Trophoblast cell (in vitro differentiated cells and primary cell): ENCODE measurements at regions not wholly inside any gene's neighbourhood (a gene's known extent, or its start where the extent isn't known, plus 50 kb on each side); places are given as distances from the start of the nearest gene placed in this dataset.

Experiments
- DNase-seq, 2 donors: peaks; one replicate each; pipeline ENCODE4 v3.0.0-alpha.2; 2016
- H2AFZ ChIP-seq: 2 replicates; pipeline ENCODE4 v1.6.1; 2013; ENCODE audit warnings: low read length, moderate library complexity, mild to moderate bottlenecking; ENCODE audit not compliant: insufficient read depth, poor library complexity
- H2AK5ac ChIP-seq: 2 replicates; pipeline ENCODE4 v1.6.1; 2013; ENCODE audit warnings: mild to moderate bottlenecking, low read length
- H2BK120ac ChIP-seq: 2 replicates; pipeline ENCODE4 v1.6.1; 2013; ENCODE audit warnings: low read length, mild to moderate bottlenecking, moderate library complexity; ENCODE audit not compliant: insufficient read depth, poor library complexity
- H2BK12ac ChIP-seq: 2 replicates; pipeline ENCODE4 v1.6.1; 2013; ENCODE audit warnings: mild to moderate bottlenecking, low read length, moderate library complexity
- H2BK5ac ChIP-seq: 2 replicates; pipeline ENCODE4 v1.6.1; 2013; ENCODE audit warnings: low read length, low read depth, moderate library complexity, mild to moderate bottlenecking; ENCODE audit not compliant: poor library complexity
- H3K14ac ChIP-seq: 2 replicates; pipeline ENCODE4 v1.6.1; 2013; ENCODE audit warnings: mild to moderate bottlenecking, low read length
- H3K18ac ChIP-seq: 2 replicates; pipeline ENCODE4 v1.6.1; 2013; ENCODE audit warnings: mild to moderate bottlenecking, low read length
- H3K23ac ChIP-seq: 2 replicates; pipeline ENCODE4 v1.6.1; 2013; ENCODE audit warnings: low read length
- H3K27ac ChIP-seq: 2 replicates; pipeline ENCODE4 v1.5.1; 2013; ENCODE audit warnings: low read depth, mild to moderate bottlenecking, inconsistent platforms, low read length, moderate library complexity
- H3K27me3 ChIP-seq: 2 replicates; pipeline ENCODE4 v1.6.1; 2013; ENCODE audit warnings: inconsistent platforms, mild to moderate bottlenecking, low read length, moderate library complexity; ENCODE audit not compliant: insufficient read depth
- H3K36me3 ChIP-seq, 2 experiments: 1 replicate in 1 of 2; 2 replicates in 1 of 2; pipeline ENCODE4 v1.6.1; 2013; ENCODE audit warnings: low read length in 2 of 2, mild to moderate bottlenecking in 2 of 2, moderate library complexity in 1 of 2; ENCODE audit not compliant: insufficient read depth in 2 of 2, control insufficient read depth in 1 of 2
- H3K4ac ChIP-seq: 2 replicates; pipeline ENCODE4 v1.6.1; 2013; ENCODE audit warnings: low read depth, mild to moderate bottlenecking, low read length, moderate library complexity
- H3K4me1 ChIP-seq, 2 experiments: 1 replicate in 1 of 2; 2 replicates in 1 of 2; pipeline ENCODE4 v1.6.1; 2013; ENCODE audit warnings: low read length in 2 of 2, mild to moderate bottlenecking in 2 of 2, moderate library complexity in 1 of 2; ENCODE audit not compliant: insufficient read depth in 2 of 2, control insufficient read depth in 1 of 2
- H3K4me2 ChIP-seq: 2 replicates; pipeline ENCODE4 v1.6.1; 2013; ENCODE audit warnings: inconsistent platforms, mild to moderate bottlenecking, low read length, moderate library complexity
- H3K4me3 ChIP-seq: 2 replicates; pipeline ENCODE4 v1.5.1; 2013; ENCODE audit warnings: mild to moderate bottlenecking, low read depth, low read length, inconsistent platforms
- H3K79me1 ChIP-seq: one replicate; pipeline ENCODE4 v1.6.1; 2013; ENCODE audit warnings: low read length
- H3K79me2 ChIP-seq: 2 replicates; pipeline ENCODE4 v1.6.1; 2013; ENCODE audit warnings: low read length, mild to moderate bottlenecking; ENCODE audit not compliant: control insufficient read depth, insufficient read depth, poor library complexity
- H3K9ac ChIP-seq: 2 replicates; pipeline ENCODE4 v1.6.1; 2013; ENCODE audit warnings: mild to moderate bottlenecking, low read length
- H3K9me3 ChIP-seq: 2 replicates; pipeline ENCODE4 v1.6.1; 2013; ENCODE audit warnings: low read depth, mild to moderate bottlenecking, control low read depth, inconsistent platforms, low read length; ENCODE audit not compliant: insufficient read depth
- H4K12ac ChIP-seq: 2 replicates; pipeline ENCODE4 v1.6.1; 2013; ENCODE audit warnings: low read depth, mild to moderate bottlenecking, low read length, moderate library complexity
- H4K8ac ChIP-seq: 2 replicates; pipeline ENCODE4 v1.6.1; 2013; ENCODE audit warnings: low read depth, mild to moderate bottlenecking, low read length, moderate library complexity
- H4K91ac ChIP-seq: one replicate; pipeline ENCODE4 v1.6.1; 2013; ENCODE audit warnings: low read depth, mild to moderate bottlenecking, low read length, moderate library complexity
- WGBS: extraction: QIAGEN DNeasy Blood & Tissue Kit; methylation state at CpG from one replicate; pipeline ENCODE4 v1.1.7; 2013; ENCODE audit warnings: missing lambda C conversion rate; ENCODE audit not compliant: insufficient read length, insufficient coverage; ENCODE audit errors: extremely low coverage; 5-methylcytosine and 5-hydroxymethylcytosine counted together

DNA sequence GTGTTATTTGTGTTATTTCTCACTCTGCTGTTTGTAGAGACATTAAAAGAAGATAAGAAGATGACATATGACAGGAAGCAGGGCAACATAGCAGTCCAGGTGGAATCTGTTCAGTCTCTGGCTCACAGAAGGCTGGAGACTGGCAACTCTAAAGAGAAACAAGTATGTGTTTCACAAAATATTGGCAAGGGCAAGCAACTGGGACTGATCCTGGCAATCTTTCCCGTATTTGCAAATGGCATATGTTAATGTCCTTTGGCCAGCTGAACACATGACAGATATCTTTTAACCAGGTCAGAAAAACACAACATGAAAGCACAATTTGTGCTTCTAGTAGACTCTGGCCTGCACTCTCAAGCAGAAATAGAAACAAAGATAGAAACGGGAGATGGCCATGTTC is 1354.1 kb upstream of the EPHA6 start:
- no peak for DNase-seq
- Histone ChIP-seq H3K27me3 (no peaks in the 10 kb centered on the region), H2BK12ac (no peak overlapping the region), H3K18ac (no peak overlapping the region), H3K36me3 (no peaks in the 10 kb centered on the region), H3K14ac (no peak overlapping the region), H2BK120ac (no peak overlapping the region), H2BK5ac (no peak overlapping the region), H3K27ac (no peak overlapping the region), H3K4ac (no peak overlapping the region), H4K12ac (no peak overlapping the region), H4K8ac (no peak overlapping the region), H2AK5ac (no peak overlapping the region), H3K4me3 (no peak overlapping the region), H3K79me2 (no peaks in the 10 kb centered on the region), H3K9ac (no peak overlapping the region), H3K4me2 (no peak overlapping the region), H3K9me3 (no peaks in the 10 kb centered on the region), H3K4me1 (no peaks in the 10 kb centered on the region), H3K23ac (no peak overlapping the region), H3K79me1 (no peaks in the 10 kb centered on the region), H2AFZ (no peak overlapping the region), H4K91ac (no peak overlapping the region)
- WGBS = no CpG with 5 or more reads among the region's 2 CpGs

DNA sequence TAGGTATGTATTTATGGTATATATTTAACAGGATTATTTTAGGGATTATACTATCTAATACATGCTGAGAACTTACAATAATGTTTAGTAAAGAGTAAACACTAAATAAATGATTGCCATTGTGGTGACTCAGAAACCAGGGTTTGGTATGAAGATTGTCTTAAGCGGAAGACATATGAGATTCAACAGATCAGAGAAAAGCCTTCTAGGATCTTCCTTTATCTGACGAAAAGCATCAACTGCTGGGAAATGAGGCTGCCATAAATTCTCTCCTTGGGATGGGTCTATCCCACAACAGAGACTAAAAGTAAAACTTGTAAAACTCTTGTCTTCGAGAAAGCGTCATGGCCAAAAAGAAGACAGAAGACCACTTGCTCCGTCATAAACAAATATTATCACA is 1352.2 kb upstream of the EPHA6 start:
- Histone ChIP-seq H3K4me1 (no peaks in the 10 kb centered on the region), H4K91ac (no peak overlapping the region), H3K23ac (no peak overlapping the region), H3K27ac (no peak overlapping the region), H3K4me2 (no peak overlapping the region), H3K9me3 (no peaks in the 10 kb centered on the region), H3K14ac (no peak overlapping the region), H2BK120ac (no peak overlapping the region), H4K12ac (no peak overlapping the region), H3K4me3 (no peak overlapping the region), H3K79me1 (no peaks in the 10 kb centered on the region), H3K9ac (no peak overlapping the region), H2AFZ (no peak overlapping the region), H3K36me3 (no peaks in the 10 kb centered on the region), H4K8ac (no peak overlapping the region), H2AK5ac (no peak overlapping the region), H3K18ac (no peak overlapping the region), H3K27me3 (no peaks in the 10 kb centered on the region), H2BK5ac (no peak overlapping the region), H3K79me2 (no peaks in the 10 kb centered on the region), H3K4ac (no peak overlapping the region), H2BK12ac (no peak overlapping the region)
- DNase-seq = no peak
- WGBS = no CpG with 5 or more reads among the region's 5 CpGs

DNA sequence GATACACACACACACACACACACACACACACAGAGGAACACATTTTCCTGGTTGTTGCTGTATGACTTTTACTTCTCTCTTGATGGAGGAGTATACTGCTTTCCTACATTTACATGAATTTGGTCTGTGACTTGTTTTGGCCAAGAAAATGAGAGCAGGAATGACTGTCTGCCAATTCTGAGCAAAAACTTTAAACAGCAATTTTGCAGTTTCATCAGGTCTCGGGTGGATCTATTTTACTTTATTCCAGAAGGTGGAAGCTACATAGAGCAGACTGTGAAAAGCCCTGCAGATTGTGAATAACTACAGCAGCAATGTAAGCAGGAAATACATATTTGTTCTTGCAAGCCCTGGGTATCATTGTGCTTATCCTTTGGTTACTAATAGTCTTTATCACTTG is 1350.0 kb upstream of the EPHA6 start:
- no peak overlapping the region for H3K4ac ChIP-seq
- H2AFZ ChIP-seq = no peak overlapping the region
- no peaks in the 10 kb centered on the region for H3K4me1 ChIP-seq
- no peak overlapping the region for H3K27ac ChIP-seq
- no peaks in the 10 kb centered on the region for H3K36me3 ChIP-seq
- WGBS = no CpG with 5 or more reads among the region's 1 CpG
- H3K9me3 ChIP-seq = no peaks in the 10 kb centered on the region
- no peak for DNase-seq
- H3K27me3 ChIP-seq = no peaks in the 10 kb centered on the region
- no peak overlapping the region for H3K14ac ChIP-seq
- no peak overlapping the region for H3K18ac ChIP-seq
- H3K9ac ChIP-seq = no peak overlapping the region
- H3K4me3 ChIP-seq = no peak overlapping the region
- no peak overlapping the region for H4K8ac ChIP-seq
- no peak overlapping the region for H4K12ac ChIP-seq
- H2BK12ac ChIP-seq = no peak overlapping the region
- H2AK5ac ChIP-seq = no peak overlapping the region
- H3K79me2 ChIP-seq = no peaks in the 10 kb centered on the region
- H2BK120ac ChIP-seq = no peak overlapping the region
- H2BK5ac ChIP-seq = no peak overlapping the region
- H3K79me1 ChIP-seq = no peaks in the 10 kb centered on the region
- H3K23ac ChIP-seq = no peak overlapping the region
- no peak overlapping the region for H4K91ac ChIP-seq
- no peak overlapping the region for H3K4me2 ChIP-seq

DNA sequence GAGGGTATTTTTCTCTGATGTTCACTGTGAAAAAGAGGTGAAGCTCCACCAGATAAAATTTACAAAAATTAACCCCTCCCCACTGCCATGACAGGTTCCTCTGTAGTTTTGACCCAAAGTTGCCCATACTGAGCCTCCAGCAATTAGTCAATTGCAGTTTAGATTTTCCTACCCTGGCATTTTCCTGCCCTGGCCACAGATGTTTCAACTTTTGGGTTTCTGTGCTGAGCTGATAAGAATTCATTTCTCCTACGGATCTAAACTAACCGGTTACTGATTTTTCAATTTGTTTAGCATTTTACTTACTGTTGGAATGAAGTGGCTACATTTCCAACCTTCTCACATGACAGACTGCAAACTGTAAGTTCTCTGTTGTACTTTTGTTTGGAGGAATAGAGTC is 1346.1 kb upstream of the EPHA6 start:
- Histone ChIP-seq H4K8ac (no peak overlapping the region), H3K79me1 (no peaks in the 10 kb centered on the region), H4K12ac (no peak overlapping the region), H3K27me3 (no peaks in the 10 kb centered on the region), H3K4ac (no peak overlapping the region), H2BK5ac (no peak overlapping the region), H3K36me3 (no peaks in the 10 kb centered on the region), H4K91ac (no peak overlapping the region), H3K4me2 (no peak overlapping the region), H2BK12ac (no peak overlapping the region), H2AFZ (no peak overlapping the region), H3K27ac (no peak overlapping the region), H2AK5ac (no peak overlapping the region), H3K9ac (no peak overlapping the region), H3K9me3 (no peaks in the 10 kb centered on the region), H3K23ac (no peak overlapping the region), H3K14ac (no peak overlapping the region), H3K4me1 (no peaks in the 10 kb centered on the region), H3K4me3 (no peak overlapping the region), H2BK120ac (no peak overlapping the region), H3K18ac (no peak overlapping the region), H3K79me2 (no peaks in the 10 kb centered on the region)
- no peak for DNase-seq
- no CpG with 5 or more reads among the region's 2 CpGs for WGBS
